CD4-positive, alpha-beta T cell (primary cell): ENCODE measurements at regions not wholly inside any gene's neighbourhood (a gene's known extent, or its start where the extent isn't known, plus 50 kb on each side); places are given as distances from the start of the nearest gene placed in this dataset.

Source experiments
- ATAC-seq: fragments of 200-7000 bp; cut with Tn5 transposase; one replicate; pipeline ENCODE4 v1.10.0; 2022; ENCODE audit warnings: mild to moderate bottlenecking; ENCODE audit not compliant: poor library complexity
- CTCF ChIA-PET: fragments of 350-600 bp; sonication (Branson Sonifier 250); formaldehyde crosslinking; loops from one replicate; lab custom pipeline; 2021; ENCODE audit warnings: antibody characterized with exemption, inconsistent platforms; lab: Charles Lee
- POLR2A ChIA-PET: fragments of 350-600 bp; sonication (Branson Sonifier 250); formaldehyde crosslinking; loops from one replicate; lab custom pipeline; 2021; ENCODE audit warnings: antibody characterized with exemption, inconsistent platforms; lab: Charles Lee
- DNase-seq, 14 experiments: peaks; one replicate each; pipeline ENCODE4 v3.0.0-alpha.2; 2013 to 2020; ENCODE audit warnings: mixed read lengths in 2 of 14
- H3K27ac ChIP-seq, 2 donors: one replicate each; pipeline versions ENCODE4 v1.5.1 to v1.7.0; 2013; ENCODE audit warnings: low read length in 2 of 2, low read depth in 1 of 2, mild to moderate bottlenecking in 1 of 2
- H3K27me3 ChIP-seq, 2 experiments: 1 replicate in 1 of 2; 2 replicates in 1 of 2; pipeline versions ENCODE4 v1.6.1 to v1.7.0; 2013; ENCODE audit warnings: low read length in 2 of 2, control low read depth in 1 of 2, mild to moderate bottlenecking in 1 of 2, moderate library complexity in 1 of 2; ENCODE audit not compliant: insufficient read depth in 2 of 2, control insufficient read depth in 1 of 2
- H3K36me3 ChIP-seq: one replicate; pipeline ENCODE4 v1.6.1; 2013; ENCODE audit warnings: low read length, control low read depth; ENCODE audit not compliant: insufficient read depth
- H3K4me1 ChIP-seq: one replicate; pipeline ENCODE4 v1.6.1; 2013; ENCODE audit warnings: low read length, control low read depth; ENCODE audit not compliant: insufficient read depth
- H3K4me3 ChIP-seq: one replicate; pipeline ENCODE4 v1.5.1; 2013; ENCODE audit warnings: mild to moderate bottlenecking, low read length, moderate library complexity
- H3K9me3 ChIP-seq, 2 experiments: 1 replicate in 1 of 2; 2 replicates in 1 of 2; pipeline versions ENCODE4 v1.6.1 to v1.7.0; 2013; ENCODE audit warnings: low read length in 2 of 2, mild to moderate bottlenecking in 2 of 2, control low read depth in 1 of 2, moderate library complexity in 1 of 2; ENCODE audit not compliant: control insufficient read depth in 1 of 2, insufficient read depth in 1 of 2
- H3K27ac Mint-ChIP-seq: one replicate; pipeline ENCODE4 v1.8.0; 2020; ENCODE audit warnings: mixed read lengths
- H3K27me3 Mint-ChIP-seq: one replicate; pipeline ENCODE4 v1.8.0; 2021; ENCODE audit warnings: mixed read lengths
- H3K36me3 Mint-ChIP-seq: one replicate; pipeline ENCODE4 v1.8.0; 2021; ENCODE audit warnings: low read depth, mixed read lengths
- H3K4me1 Mint-ChIP-seq: one replicate; pipeline ENCODE4 v1.8.0; 2021; ENCODE audit warnings: low read depth, mixed read lengths
- H3K4me3 Mint-ChIP-seq: one replicate; pipeline ENCODE4 v1.8.0; 2020; ENCODE audit warnings: mild to moderate bottlenecking, mixed read lengths
- H3K9me3 Mint-ChIP-seq: one replicate; pipeline ENCODE4 v1.8.0; 2020; ENCODE audit warnings: mixed read lengths
- CTCF ChIP-seq: fragments of 200-600 bp; IDR thresholded peaks from one replicate; pipeline ENCODE4 v1.8.0; 2022; ENCODE audit warnings: antibody characterized with exemption, mild to moderate bottlenecking
- intact Hi-C, 2 experiments: fragments of 100-400 bp; cut with DNase I in 1 of 2; cut with micrococcal nuclease in 1 of 2; formaldehyde crosslinking; loops; one replicate each; pipeline versions ENCODE4 v1.15.1 to v1.9.0; 2023 to 2025; cut with DNase I, micrococcal nuclease

DNA sequence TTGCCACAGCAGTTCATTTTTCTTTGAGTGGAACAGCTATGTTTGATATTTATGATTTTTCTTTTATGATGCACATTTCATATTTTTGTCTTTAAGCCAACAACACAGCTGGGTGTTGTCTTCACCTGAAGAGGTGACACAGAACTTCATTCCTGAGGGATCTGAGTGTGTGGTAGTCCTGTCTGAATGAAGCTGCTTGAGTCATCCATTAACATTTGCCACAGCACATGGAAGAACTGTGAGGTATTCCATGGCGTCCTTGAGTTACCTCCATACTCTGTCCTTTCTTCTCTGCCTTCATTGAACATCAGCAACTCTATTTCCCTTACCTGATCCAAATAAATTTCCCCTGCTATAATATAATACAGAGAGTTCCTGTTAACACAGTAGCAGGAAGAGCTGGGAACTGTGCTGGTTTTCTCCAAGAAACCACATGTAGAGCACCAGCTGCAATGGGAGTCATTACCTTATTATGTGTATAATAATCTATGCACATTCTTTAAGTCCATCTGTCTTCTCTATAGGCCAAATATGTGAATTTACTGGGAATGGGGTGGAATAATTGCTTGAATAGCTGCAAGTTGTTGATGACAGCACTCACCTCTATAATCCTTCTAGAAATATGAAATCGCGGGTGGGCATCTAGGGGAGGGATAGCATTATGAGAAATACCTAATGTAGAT is 72.4 kb upstream of the TAC1 start:
- no peaks in the 10 kb centered on the region for H3K4me1 Mint-ChIP-seq
- ChIA-PET POLR2A (no interaction called here), CTCF (no interaction called here)
- H3K9me3 Mint-ChIP-seq: no peaks in the 10 kb centered on the region
- H3K9me3 ChIP-seq: no peaks in the 10 kb centered on the region
- no peak for DNase-seq
- no peak overlapping the region for H3K4me3 ChIP-seq
- H3K4me3 Mint-ChIP-seq: no peak overlapping the region
- no peak for ATAC-seq
- no peak overlapping the region for H3K27ac ChIP-seq
- H3K36me3 Mint-ChIP-seq: no peaks in the 10 kb centered on the region
- H3K27me3 ChIP-seq: peaks cover 0 to 2% of the 10 kb centered on the region in 2 experiments
- intact Hi-C loops: no loop called here
- H3K27me3 Mint-ChIP-seq: peaks cover 4% of the 10 kb centered on the region
- H3K4me1 ChIP-seq: no peaks in the 10 kb centered on the region
- H3K36me3 ChIP-seq: no peaks in the 10 kb centered on the region
- no peak for TF ChIP-seq CTCF
- no peak overlapping the region for H3K27ac Mint-ChIP-seq

- ChIA-PET CTCF (no interaction called here), POLR2A (no interaction called here)
- intact Hi-C loops: no loop called here
- ATAC-seq (no peak), DNase-seq (no peak)
- no peak for TF ChIP-seq CTCF
- Histone ChIP-seq H3K36me3 (no peaks in the 10 kb centered on the region), H3K27ac (no peak overlapping the region), H3K27me3 (no peaks in the 10 kb centered on the region), H3K4me3 (no peak overlapping the region), H3K4me1 (no peaks in the 10 kb centered on the region), H3K9me3 (no peaks in the 10 kb centered on the region)
- Mint-ChIP-seq H3K27me3 (peaks cover 15% of the 10 kb centered on the region), H3K36me3 (no peaks in the 10 kb centered on the region), H3K27ac (no peak overlapping the region), H3K4me3 (no peak overlapping the region), H3K4me1 (no peaks in the 10 kb centered on the region), H3K9me3 (no peaks in the 10 kb centered on the region)
These were observed 64.5 kb upstream of the TAC1 start for GRCh38 chr7:97667359-97667758.

- no peak overlapping the region for H3K27ac Mint-ChIP-seq
- Histone ChIP-seq H3K27me3 (no peaks in the 10 kb centered on the region), H3K27ac (no peak overlapping the region), H3K4me3 (no peak overlapping the region), H3K9me3 (no peaks in the 10 kb centered on the region), H3K4me1 (no peaks in the 10 kb centered on the region), H3K36me3 (no peaks in the 10 kb centered on the region)
- ATAC-seq (no peak), DNase-seq (no peak)
- H3K4me1 Mint-ChIP-seq: no peaks in the 10 kb centered on the region
- no peak overlapping the region for H3K4me3 Mint-ChIP-seq
- no peaks in the 10 kb centered on the region for H3K9me3 Mint-ChIP-seq
- no peaks in the 10 kb centered on the region for H3K36me3 Mint-ChIP-seq
- peaks cover 15% of the 10 kb centered on the region for H3K27me3 Mint-ChIP-seq
- CTCF ChIA-PET: no interaction called here
- intact Hi-C loops: loop anchor here in 1 of 2 experiments (5.0 kb wide), 1 partner anchor 836 kb away; no protein-coding TSS in a partner anchor
- POLR2A ChIA-PET: no interaction called here
- no peak for TF ChIP-seq CTCF
These were observed 60.3 kb upstream of the TAC1 start for GRCh38 chr7:97671571-97671970.
